Transverse colon (tissue), 4 donors: ENCODE measurements at regions not wholly inside any gene's neighbourhood (a gene's known extent, or its start where the extent isn't known, plus 50 kb on each side); places are given as distances from the start of the nearest gene placed in this dataset.

Experiments
- DNase-seq: peaks from one replicate; pipeline ENCODE4 v3.0.0-alpha.2; 2019
- H3K27ac ChIP-seq, 4 donors: fragments of 200-600 bp; sonication (generic); 2 replicates each; pipeline ENCODE4 v1.5.1; 2016 to 2018; ENCODE audit warnings: inconsistent platforms in 4 of 4
- H3K27me3 ChIP-seq: fragments of 200-600 bp; sonication (generic); 2 replicates; pipeline ENCODE4 v1.5.1; 2017; ENCODE audit warnings: inconsistent platforms
- H3K36me3 ChIP-seq, 4 donors: fragments of 200-600 bp; sonication (generic); 2 replicates each; pipeline ENCODE4 v1.5.1; 2017 to 2019; ENCODE audit warnings: inconsistent platforms in 4 of 4
- H3K4me1 ChIP-seq, 4 donors: fragments of 200-600 bp; sonication (generic); 2 replicates each; pipeline ENCODE4 v1.5.1; 2017 to 2020; ENCODE audit warnings: inconsistent platforms in 4 of 4
- H3K4me3 ChIP-seq, 4 donors: fragments of 200-600 bp; sonication (generic); 1 replicate in 1 of 4; 2 replicates in 3 of 4; pipeline versions ENCODE4 v1.5.1 to v1.6.1; 2017 to 2019; ENCODE audit warnings: inconsistent platforms in 4 of 4
- H3K9me3 ChIP-seq, 2 donors: fragments of 200-600 bp; sonication (generic); 2 replicates each; pipeline ENCODE4 v1.5.1; 2017 to 2019; ENCODE audit warnings: inconsistent platforms in 2 of 2
- EP300 ChIP-seq: sonication (generic); formaldehyde crosslinking; IDR thresholded peaks from one replicate; pipeline ENCODE4 v1.6.1; 2017; ENCODE audit warnings: antibody characterized with exemption, low read depth
- POLR2A ChIP-seq: fragments of 450-650 bp; IDR thresholded peaks from one replicate; pipeline ENCODE4 v1.6.1; 2016; ENCODE audit warnings: antibody characterized with exemption, mild to moderate bottlenecking, moderate library complexity
- POLR2AphosphoS5 ChIP-seq, 3 donors: sonication (generic); formaldehyde crosslinking; IDR thresholded peaks; one replicate each; pipeline ENCODE4 v1.6.1; 2016; ENCODE audit warnings: antibody characterized with exemption in 3 of 3
- WGBS, 2 donors: methylation state at CpG; one replicate each; pipeline ENCODE4 v1.1.5; 2018; ENCODE audit warnings: low coverage in 1 of 2; 5-methylcytosine and 5-hydroxymethylcytosine counted together
- in situ Hi-C, 4 donors: fragments of 200-750 bp; cut with MboI; loops; one replicate each; pipeline versions ENCODE4 v1.15.0 to v1.15.1; 2017; ENCODE audit warnings: low sequenced_read_pairs in 3 of 4, low pct_ligation_motif_present in 1 of 4, low pct_unique_long_range_greater_than_20kb in 1 of 4
- intact Hi-C: fragments of 100-400 bp; cut with DNase I; formaldehyde crosslinking; loops from one replicate; pipeline ENCODE4 v1.15.1; 2023; ENCODE audit warnings: low total_unique reads
- TF ChIP-seq, protein P1 (sequence below), 5 experiments: fragments of 200-600 bp in 3 of 5; fragments of 450-650 bp in 2 of 5; sonication (generic) in 3 of 5; IDR thresholded peaks; 1 replicate in 2 of 5; 2 replicates in 3 of 5; pipeline ENCODE4 v1.5.1; 2016 to 2017; ENCODE audit warnings: antibody characterized with exemption in 5 of 5, inconsistent platforms in 3 of 5, mild to moderate bottlenecking in 2 of 5, moderate library complexity in 1 of 5

DNA sequence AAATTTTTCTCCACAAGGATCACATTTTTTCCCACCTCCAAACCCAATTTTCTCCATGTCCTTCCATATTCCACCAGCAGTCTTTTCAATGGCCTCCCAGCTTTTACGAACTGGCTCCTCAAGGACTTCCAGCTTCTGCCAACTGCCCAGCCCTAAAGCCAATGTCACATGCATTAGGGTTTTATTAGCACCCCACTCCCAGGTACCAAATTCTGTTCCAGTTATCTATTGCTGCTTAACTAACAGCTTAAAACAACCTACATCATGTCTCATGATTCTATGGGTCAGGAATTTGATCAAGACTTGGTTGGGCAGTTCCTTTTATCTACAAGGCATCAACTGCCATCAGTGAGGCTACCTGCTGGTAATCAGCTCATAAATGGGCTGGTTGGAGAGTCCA, 151.3 kb downstream of the SPTSSA start:
- no peak overlapping the region for H3K27ac ChIP-seq
- TF ChIP-seq EP300: no peak
- TF ChIP-seq POLR2AphosphoS5 (IDR thresholded peaks at IDR 0.05): no peak
- TF ChIP-seq, protein P1, sequence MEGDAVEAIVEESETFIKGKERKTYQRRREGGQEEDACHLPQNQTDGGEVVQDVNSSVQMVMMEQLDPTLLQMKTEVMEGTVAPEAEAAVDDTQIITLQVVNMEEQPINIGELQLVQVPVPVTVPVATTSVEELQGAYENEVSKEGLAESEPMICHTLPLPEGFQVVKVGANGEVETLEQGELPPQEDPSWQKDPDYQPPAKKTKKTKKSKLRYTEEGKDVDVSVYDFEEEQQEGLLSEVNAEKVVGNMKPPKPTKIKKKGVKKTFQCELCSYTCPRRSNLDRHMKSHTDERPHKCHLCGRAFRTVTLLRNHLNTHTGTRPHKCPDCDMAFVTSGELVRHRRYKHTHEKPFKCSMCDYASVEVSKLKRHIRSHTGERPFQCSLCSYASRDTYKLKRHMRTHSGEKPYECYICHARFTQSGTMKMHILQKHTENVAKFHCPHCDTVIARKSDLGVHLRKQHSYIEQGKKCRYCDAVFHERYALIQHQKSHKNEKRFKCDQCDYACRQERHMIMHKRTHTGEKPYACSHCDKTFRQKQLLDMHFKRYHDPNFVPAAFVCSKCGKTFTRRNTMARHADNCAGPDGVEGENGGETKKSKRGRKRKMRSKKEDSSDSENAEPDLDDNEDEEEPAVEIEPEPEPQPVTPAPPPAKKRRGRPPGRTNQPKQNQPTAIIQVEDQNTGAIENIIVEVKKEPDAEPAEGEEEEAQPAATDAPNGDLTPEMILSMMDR (IDR thresholded peaks at IDR 0.05): no peak
- TF ChIP-seq POLR2A: no peak
- no peaks in the 10 kb centered on the region for H3K9me3 ChIP-seq
- DNase-seq: no peak
- no peaks in the 10 kb centered on the region for H3K27me3 ChIP-seq
- intact Hi-C loops (no loop called here), in situ Hi-C loops (loop anchor here in 3 of 4 donors (10.0 to 25.0 kb wide), 3 partner anchors 473 to 1748 kb away; no protein-coding TSS in a partner anchor)
- WGBS, 2 donors: 67 to 93% methylated on average over 1 of the region's 1 CpG
- no peaks in the 10 kb centered on the region for H3K4me1 ChIP-seq
- H3K4me3 ChIP-seq: no peak overlapping the region
- H3K36me3 ChIP-seq: no peaks in the 10 kb centered on the region

DNA sequence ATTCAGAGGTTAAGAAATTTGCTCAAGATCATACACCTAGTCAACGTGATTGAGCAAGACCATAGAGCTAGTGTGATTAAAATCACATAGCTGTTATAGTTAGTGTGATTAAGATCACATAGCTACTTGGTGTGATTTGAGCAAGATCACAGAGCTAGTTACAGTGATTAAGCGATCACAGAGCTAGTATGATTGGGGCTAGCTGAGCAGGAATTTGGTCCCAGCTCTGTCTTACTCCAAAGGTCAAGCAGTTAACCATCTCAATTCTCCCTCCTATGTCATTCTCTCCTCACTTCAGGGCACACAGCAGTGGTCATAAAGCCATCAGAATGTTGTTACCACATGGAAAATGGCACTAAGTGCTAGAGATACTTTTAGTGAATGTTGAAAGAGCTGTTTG, 158.2 kb downstream of the SPTSSA start:
- H3K27ac ChIP-seq: no peak overlapping the region
- H3K4me1 ChIP-seq: peaks cover 3 to 17% (median 4%) of the 10 kb centered on the region in 4 donors
- TF ChIP-seq, protein P1 (IDR thresholded peaks at IDR 0.05): no peak
- no peak for TF ChIP-seq EP300
- TF ChIP-seq POLR2A: no peak
- no peak for TF ChIP-seq POLR2AphosphoS5 (IDR thresholded peaks at IDR 0.05)
- intact Hi-C loops (no loop called here), in situ Hi-C loops (loop anchor here in 2 of 4 donors (25.0 kb wide), 2 partner anchors 467 to 1742 kb away; no protein-coding TSS in a partner anchor)
- H3K9me3 ChIP-seq: no peaks in the 10 kb centered on the region
- 63 to 70% methylated on average over 2 of the region's 2 CpGs for WGBS, 2 donors
- no peak overlapping the region for H3K4me3 ChIP-seq
- DNase-seq: no peak
- no peaks in the 10 kb centered on the region for H3K27me3 ChIP-seq
- no peaks in the 10 kb centered on the region for H3K36me3 ChIP-seq

- Histone ChIP-seq H3K36me3 (no peaks in the 10 kb centered on the region), H3K27me3 (no peaks in the 10 kb centered on the region), H3K9me3 (no peaks in the 10 kb centered on the region), H3K4me3 (no peak overlapping the region), H3K27ac (peak overlapping the region in 1 of 4 donors; percentile 8), H3K4me1 (peaks cover 3 to 17% (median 4%) of the 10 kb centered on the region in 4 donors)
- TF ChIP-seq EP300: no peak
- TF ChIP-seq POLR2AphosphoS5 (IDR thresholded peaks at IDR 0.05): no peak
- TF ChIP-seq, protein P1 (IDR thresholded peaks at IDR 0.05): no peak
- TF ChIP-seq POLR2A: no peak
- WGBS, 2 donors: 26% methylated on average over 6 of the region's 6 CpGs; no CpG with 5 or more reads in 1 of the 2 donors
- in situ Hi-C loops: loop anchor here in 2 of 4 donors (25.0 kb wide), 2 partner anchors 465 to 1740 kb away; no protein-coding TSS in a partner anchor
- intact Hi-C loops: no loop called here
- peak; percentile 61 for DNase-seq
Observed at GRCh38 chr14:34302654-34303053, 159.4 kb downstream of the SPTSSA start.

DNA sequence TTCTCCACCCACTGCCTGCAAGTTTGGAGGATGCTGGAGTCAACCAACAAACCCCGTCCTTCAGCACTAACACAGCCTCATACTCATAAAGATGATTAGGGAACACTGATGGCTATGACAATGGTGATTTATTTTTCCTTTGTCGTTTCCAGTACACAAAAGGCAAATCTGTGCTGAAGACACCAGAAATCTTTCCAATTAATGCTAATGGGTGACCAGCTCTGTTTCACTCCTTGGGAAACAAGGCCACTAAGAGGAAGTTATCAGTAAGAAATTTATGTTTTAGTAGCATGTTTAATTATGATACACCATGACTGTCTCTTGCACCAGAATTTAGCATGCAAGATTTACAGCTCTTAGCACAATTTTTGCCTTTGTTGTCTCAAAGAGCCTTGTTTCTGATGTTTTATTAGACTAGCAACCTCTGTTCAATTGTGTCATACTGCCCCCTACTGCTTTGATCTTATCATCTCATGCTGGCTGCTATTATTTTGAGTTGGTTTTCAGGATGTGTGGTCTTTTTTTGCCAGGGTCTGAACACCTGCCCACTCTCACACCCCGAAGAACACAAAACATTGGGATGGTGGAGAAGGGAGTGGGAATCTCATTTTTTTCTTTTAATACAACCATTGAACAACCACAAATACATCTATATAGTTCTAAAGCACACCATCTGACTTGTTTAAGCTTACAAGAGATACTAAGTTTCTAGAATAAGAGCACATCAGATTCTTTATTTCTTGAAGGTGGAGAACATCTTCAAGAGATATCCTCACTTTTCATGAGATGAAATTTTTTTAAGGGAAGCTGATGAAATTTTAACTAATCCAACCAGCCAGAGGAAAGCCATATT, 160.9 kb downstream of the SPTSSA start:
- Histone ChIP-seq H3K36me3 (no peaks in the 10 kb centered on the region), H3K4me3 (no peak overlapping the region), H3K9me3 (no peaks in the 10 kb centered on the region), H3K27ac (no peak overlapping the region), H3K27me3 (no peaks in the 10 kb centered on the region), H3K4me1 (peaks cover 3 to 17% (median 4%) of the 10 kb centered on the region in 4 donors)
- in situ Hi-C loops (loop anchor here in 2 of 4 donors (25.0 kb wide), 2 partner anchors 464 to 1739 kb away; no protein-coding TSS in a partner anchor), intact Hi-C loops (no loop called here)
- no peak for TF ChIP-seq POLR2AphosphoS5 (IDR thresholded peaks at IDR 0.05)
- TF ChIP-seq, protein P1 (IDR thresholded peaks at IDR 0.05): peak; percentile 54 to 80 (median 69)
- WGBS, 2 donors: 20 to 41% methylated on average over 2 to 3 of the region's 3 CpGs
- DNase-seq: no peak
